SK-N-MC (cell line): ENCODE measurements at regions not wholly inside any gene's neighbourhood (a gene's known extent, or its start where the extent isn't known, plus 50 kb on each side); places are given as distances from the start of the nearest gene placed in this dataset.

Source experiments
- EZH2 ChIP-seq: fragments of 200-600 bp; sonication (generic); IDR thresholded peaks from one replicate; pipeline ENCODE4 v1.6.1; 2017; ENCODE audit warnings: antibody characterized with exemption
- FOXP2 ChIP-seq: optimal IDR thresholded peaks from 2 replicates; pipeline ENCODE3; 2011; ENCODE audit warnings: mild to moderate bottlenecking, moderate library complexity; ENCODE audit not compliant: insufficient read depth; ENCODE audit errors: extremely low read length, control extremely low read depth
- POLR2AphosphoS5 ChIP-seq: IDR thresholded peaks from 2 replicates; pipeline ENCODE4 v1.6.1; 2012; ENCODE audit warnings: mild to moderate bottlenecking, low read depth, low read length, borderline replicate concordance

DNA sequence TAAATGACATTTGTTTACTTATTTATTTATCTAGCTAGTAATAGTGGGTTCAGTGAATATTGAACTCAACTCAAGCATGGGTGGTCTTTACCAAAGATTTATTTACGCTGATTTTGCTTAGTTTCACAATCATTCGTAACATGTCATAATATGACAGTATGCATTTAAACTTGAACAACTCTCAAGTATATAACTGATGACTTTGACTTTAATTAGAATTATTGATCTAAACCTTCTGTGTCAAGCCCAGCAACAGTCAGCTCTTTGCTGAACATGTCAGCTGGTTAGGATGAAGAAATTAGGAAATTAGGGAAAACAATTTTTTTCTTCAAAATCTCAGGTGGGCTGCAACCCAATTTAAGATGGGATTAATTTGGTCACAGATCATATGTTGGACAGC is 210.5 kb upstream of the G2E3 start:
- no peak for TF ChIP-seq POLR2AphosphoS5
- no peak for TF ChIP-seq EZH2
- TF ChIP-seq FOXP2: no peak
